Activated naive CD4-positive, alpha-beta T cell treated with anti-CD3 and anti-CD28 coated beads for 36 hours (primary cell): ENCODE measurements at regions not wholly inside any gene's neighbourhood (a gene's known extent, or its start where the extent isn't known, plus 50 kb on each side); places are given as distances from the start of the nearest gene placed in this dataset.
"Not testable (repeated sequence)": the region's sequence is repeated elsewhere in the genome, so short reads cannot be mapped to it uniquely, and the experiment has no call there.

Experiments
- CTCF ChIA-PET: fragments of 350-600 bp; sonication (Branson Sonifier 250); formaldehyde crosslinking; loops from one replicate; lab custom pipeline; 2021; ENCODE audit warnings: antibody characterized with exemption; lab: Charles Lee
- DNase-seq: peaks from one replicate; pipeline ENCODE4 v3.0.0-alpha.2; 2020
- H3K27ac Mint-ChIP-seq: one replicate; pipeline ENCODE4 v1.8.0; 2021; ENCODE audit warnings: mild to moderate bottlenecking, mixed read lengths
- H3K27me3 Mint-ChIP-seq: one replicate; pipeline ENCODE4 v1.8.0; 2021; ENCODE audit warnings: low read depth, mixed read lengths
- H3K36me3 Mint-ChIP-seq: one replicate; pipeline ENCODE4 v1.8.0; 2021; ENCODE audit warnings: low read depth, mixed read lengths
- H3K4me1 Mint-ChIP-seq: one replicate; pipeline ENCODE4 v1.8.0; 2021; ENCODE audit warnings: low read depth, mixed read lengths
- H3K4me3 Mint-ChIP-seq: one replicate; pipeline ENCODE4 v1.8.0; 2021; ENCODE audit warnings: mild to moderate bottlenecking, moderate library complexity, mixed read lengths
- H3K9me3 Mint-ChIP-seq: one replicate; pipeline ENCODE4 v1.8.0; 2021; ENCODE audit warnings: mixed read lengths
- intact Hi-C: fragments of 100-400 bp; cut with micrococcal nuclease; formaldehyde crosslinking; loops from one replicate; pipeline ENCODE4 v1.15.1; 2023

- intact Hi-C loops: no loop called here
- Mint-ChIP-seq H3K36me3 (no peaks in the 10 kb centered on the region), H3K27ac (no peak overlapping the region), H3K4me3 (no peak overlapping the region), H3K9me3 (peaks cover 7% of the 10 kb centered on the region), H3K4me1 (no peaks in the 10 kb centered on the region), H3K27me3 (peaks cover 13% of the 10 kb centered on the region)
- DNase-seq: no peak
- CTCF ChIA-PET: interaction anchor here (1.2 kb wide), 1 partner anchor 284 kb away, joined by 3 read pairs; no protein-coding TSS in a partner anchor
Observed at GRCh38 chr11:12604557-12605153, 69.6 kb upstream of the TEAD1 start.

DNA sequence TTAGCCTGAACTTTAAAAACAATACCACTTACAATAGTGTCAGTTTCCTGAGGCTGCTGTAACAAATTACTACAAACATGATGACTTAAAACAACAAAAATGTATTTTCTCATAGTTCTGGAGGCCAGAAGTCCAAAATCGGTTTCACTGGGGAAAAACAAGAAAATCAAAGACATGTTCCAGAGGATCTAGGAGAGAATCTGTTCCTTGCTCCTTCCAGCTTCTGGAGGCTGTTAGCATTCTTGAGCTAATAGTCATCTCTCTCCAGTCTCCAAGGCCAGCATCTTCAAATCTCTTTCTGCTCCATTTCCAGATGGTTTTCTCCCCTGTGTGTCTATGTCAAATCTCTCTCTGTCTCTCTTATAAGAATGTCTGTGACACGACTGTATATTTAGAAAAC, 67.6 kb upstream of the TEAD1 start:
- H3K4me1 Mint-ChIP-seq: no peaks in the 10 kb centered on the region
- intact Hi-C loops: no loop called here
- CTCF ChIA-PET: no interaction called here

DNA sequence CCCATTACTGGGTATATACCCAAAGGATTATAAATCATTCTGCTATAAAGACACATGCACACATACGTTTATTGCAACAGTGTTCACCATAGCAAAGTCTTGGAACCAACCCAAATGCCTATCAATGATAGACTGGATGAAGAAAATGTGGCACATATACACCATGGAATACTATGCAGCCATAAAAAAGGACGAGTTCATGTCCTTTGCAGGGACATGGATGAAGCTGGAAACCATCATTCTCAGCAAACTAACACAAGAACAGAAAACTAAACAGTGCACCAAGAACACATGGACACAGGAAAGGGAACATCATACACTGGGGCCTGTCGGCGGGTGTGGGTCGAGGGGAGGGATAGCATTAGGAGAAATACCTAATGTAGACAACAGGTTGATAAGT, 65.5 kb upstream of the TEAD1 start:
- DNase-seq, H3K36me3 Mint-ChIP-seq, intact Hi-C loops, H3K4me1 Mint-ChIP-seq, H3K4me3 Mint-ChIP-seq, CTCF ChIA-PET, H3K27ac Mint-ChIP-seq: not testable (repeated sequence)
- Mint-ChIP-seq H3K27me3 (peaks cover 16% of the 10 kb centered on the region), H3K9me3 (peaks cover 33% of the 10 kb centered on the region)

More for the DNA sequence above, 67.6 kb upstream of the TEAD1 start:
- peaks cover 21% of the 10 kb centered on the region for H3K9me3 Mint-ChIP-seq
- H3K27ac Mint-ChIP-seq: no peak overlapping the region
- H3K36me3 Mint-ChIP-seq: peaks cover 5% of the 10 kb centered on the region
- H3K27me3 Mint-ChIP-seq: peaks cover 15% of the 10 kb centered on the region
- H3K4me3 Mint-ChIP-seq: no peak overlapping the region
- no peak for DNase-seq

DNA sequence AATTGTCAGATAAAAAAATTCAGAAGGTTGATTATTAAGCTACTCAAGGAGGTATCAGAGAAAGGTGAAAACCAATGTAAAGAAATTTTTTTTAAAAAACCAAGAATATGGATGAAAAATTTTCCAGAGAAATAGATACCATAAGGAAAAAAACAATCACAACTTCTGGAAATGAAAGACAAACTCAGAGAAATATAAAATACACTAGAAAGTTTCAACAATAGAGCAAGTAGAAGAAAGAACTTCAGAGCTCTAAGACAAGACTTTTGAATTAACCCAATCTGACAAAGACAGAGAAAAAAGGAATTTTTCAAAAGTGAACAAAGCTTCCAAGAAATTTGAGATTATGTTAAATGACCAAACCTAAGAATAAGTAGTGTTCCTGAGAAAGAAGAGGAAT, 62.9 kb upstream of the TEAD1 start:
- DNase-seq: no peak
- Mint-ChIP-seq H3K27me3 (peaks cover 14% of the 10 kb centered on the region), H3K9me3 (peaks cover 36% of the 10 kb centered on the region), H3K4me3 (no peak overlapping the region), H3K4me1 (no peaks in the 10 kb centered on the region), H3K36me3 (peaks cover 5% of the 10 kb centered on the region), H3K27ac (no peak overlapping the region)
- intact Hi-C loops: no loop called here
- CTCF ChIA-PET: interaction anchor here (0.6 to 1.4 kb wide), 3 partner anchors 11 to 617 kb away, joined by 3 to 9 read pairs (median 4); no protein-coding TSS in a partner anchor

DNA sequence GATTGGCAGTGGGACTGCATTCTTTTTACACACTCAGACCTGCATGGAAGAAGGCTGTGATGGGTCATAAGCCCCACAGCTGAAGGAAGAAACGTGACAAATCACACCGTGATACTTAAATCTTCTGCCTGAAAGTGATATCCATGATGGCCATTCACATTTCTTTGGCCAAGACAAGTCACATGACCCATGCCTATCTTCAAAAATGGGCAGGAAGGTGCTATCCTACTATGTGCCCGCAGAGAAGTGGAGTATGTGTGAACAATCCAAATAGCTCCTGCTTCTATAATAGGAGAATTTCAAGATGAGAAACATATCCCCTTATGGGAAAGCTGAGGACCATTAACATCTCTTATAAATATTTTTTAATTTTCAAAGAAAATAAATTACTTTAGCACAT, 56.6 kb upstream of the TEAD1 start:
- no peak overlapping the region for H3K27ac Mint-ChIP-seq
- H3K36me3 Mint-ChIP-seq: no peaks in the 10 kb centered on the region
- H3K9me3 Mint-ChIP-seq: peaks cover 18% of the 10 kb centered on the region
- peaks cover 9% of the 10 kb centered on the region for H3K27me3 Mint-ChIP-seq
- H3K4me1 Mint-ChIP-seq: no peaks in the 10 kb centered on the region
- DNase-seq: no peak
- CTCF ChIA-PET: no interaction called here
- no peak overlapping the region for H3K4me3 Mint-ChIP-seq
- intact Hi-C loops: no loop called here

DNA sequence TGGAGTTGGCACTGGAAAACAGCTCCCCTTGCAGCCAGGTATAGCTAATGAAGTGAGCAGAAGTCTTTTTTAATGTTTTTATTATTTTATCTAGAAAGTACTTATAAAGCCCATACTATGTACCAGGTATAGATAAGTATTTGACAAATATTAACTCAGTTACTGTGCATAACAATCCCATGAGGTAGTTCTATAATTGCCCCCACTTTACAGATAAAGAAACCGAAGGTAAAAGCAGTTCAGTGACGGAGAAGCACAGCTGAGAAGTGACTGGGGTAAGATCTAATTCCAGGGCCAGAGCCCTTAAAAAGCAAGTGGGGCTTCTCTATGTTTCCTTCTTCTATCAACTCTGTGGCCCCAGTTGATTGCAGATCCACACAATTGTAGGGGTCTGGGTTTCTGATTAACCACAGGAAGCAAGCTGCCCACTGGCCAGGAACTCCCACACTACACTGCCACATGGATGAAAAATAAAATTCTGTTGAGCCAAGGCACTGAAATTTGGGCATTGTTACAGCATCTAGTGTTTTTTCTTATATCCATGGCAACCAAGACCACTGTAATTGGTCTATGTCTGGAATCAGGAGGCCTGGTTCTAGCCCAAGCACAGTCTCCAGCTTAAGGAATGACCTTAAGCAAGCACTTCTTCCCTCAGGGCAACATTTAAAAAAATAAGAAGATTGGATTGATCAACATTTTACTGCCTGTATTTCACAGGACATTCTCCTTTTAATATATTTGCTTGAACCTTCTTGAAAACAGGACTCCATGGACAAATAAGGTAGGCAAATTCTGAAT, 55.3 kb upstream of the TEAD1 start:
- peaks cover 17% of the 10 kb centered on the region for H3K9me3 Mint-ChIP-seq
- CTCF ChIA-PET: no interaction called here
- peaks cover 1% of the 10 kb centered on the region for H3K36me3 Mint-ChIP-seq
- no peak for DNase-seq
- peaks cover 7% of the 10 kb centered on the region for H3K27me3 Mint-ChIP-seq
- H3K4me3 Mint-ChIP-seq: no peak overlapping the region
- no peaks in the 10 kb centered on the region for H3K4me1 Mint-ChIP-seq
- no peak overlapping the region for H3K27ac Mint-ChIP-seq
- intact Hi-C loops: no loop called here

- no peak for DNase-seq
- CTCF ChIA-PET: interaction anchor here (0.6 kb wide), 1 partner anchor 24 kb away, joined by 3 read pairs; no protein-coding TSS in a partner anchor
- peaks cover 1% of the 10 kb centered on the region for H3K36me3 Mint-ChIP-seq
- H3K9me3 Mint-ChIP-seq: peaks cover 21% of the 10 kb centered on the region
- intact Hi-C loops: no loop called here
- H3K27ac Mint-ChIP-seq: no peak overlapping the region
- H3K27me3 Mint-ChIP-seq: peaks cover 9% of the 10 kb centered on the region
- H3K4me3 Mint-ChIP-seq: no peak overlapping the region
- no peaks in the 10 kb centered on the region for H3K4me1 Mint-ChIP-seq
Observed at GRCh38 chr11:12623869-12624268, 50.4 kb upstream of the TEAD1 start.
